SK-N-SH (cell line): ENCODE measurements at regions not wholly inside any gene's neighbourhood (a gene's known extent, or its start where the extent isn't known, plus 50 kb on each side); places are given as distances from the start of the nearest gene placed in this dataset.

Source experiments
- CTCF ChIA-PET: fragments of 300-600, 350-600 bp; formaldehyde crosslinking; extraction: SDS; loops from one replicate; lab custom pipeline; 2021; lab: Yijun Ruan, JAX
- POLR2A ChIA-PET: fragments of 350-600 bp; sonication (Branson Sonifier 250); formaldehyde crosslinking; extraction: SDS; loops from one replicate; lab custom pipeline; 2020; ENCODE audit warnings: antibody characterized with exemption, inconsistent platforms; lab: Yijun Ruan, JAX
- DNase-seq: peaks from one replicate; pipeline ENCODE4 v3.0.0; 2012
- H2AFZ ChIP-seq: fragments of 200-600 bp; sonication (generic); 2 replicates; pipeline ENCODE4 v1.8.1; 2016; ENCODE audit warnings: antibody characterized with exemption, mild to moderate bottlenecking, low read depth
- H3F3A ChIP-seq: fragments of 200-600 bp; sonication (generic); replicated peaks from 2 replicates; pipeline ENCODE3; 2016; ENCODE audit warnings: antibody characterized with exemption, mild to moderate bottlenecking; ENCODE audit not compliant: insufficient read depth
- H3K27ac ChIP-seq, 2 experiments: fragments of 200-500 bp in 1 of 2; fragments of 200-600 bp in 1 of 2; sonication (Bioruptor generic) in 1 of 2; sonication (generic), shearing (Covaris generic) in 1 of 2; 2 replicates each; pipeline versions ENCODE4 v1.5.1 to v1.6.1; 2014 to 2016; ENCODE audit warnings: low read depth in 2 of 2, inconsistent platforms in 1 of 2, low read length in 1 of 2, mild to moderate bottlenecking in 1 of 2, mixed read lengths in 1 of 2
- H3K27me3 ChIP-seq: fragments of 200-600 bp; sonication (generic), shearing (Covaris generic); 2 replicates; pipeline ENCODE4 v1.6.1; 2016; ENCODE audit warnings: mixed run types; ENCODE audit not compliant: insufficient read depth
- H3K36me3 ChIP-seq, 2 experiments: fragments of 200-500 bp in 1 of 2; fragments of 200-600 bp in 1 of 2; sonication (Bioruptor generic) in 1 of 2; sonication (generic) in 1 of 2; replicated peaks in 1 of 2; 2 replicates each; pipeline versions ENCODE3 to v1.5.1; 2014 to 2016; ENCODE audit warnings: low read length in 1 of 2, mild to moderate bottlenecking in 1 of 2; ENCODE audit not compliant: insufficient read depth in 2 of 2, control insufficient read depth in 1 of 2
- H3K4me1 ChIP-seq, 2 experiments: fragments of 200-500 bp in 1 of 2; fragments of 200-600 bp in 1 of 2; sonication (Bioruptor generic) in 1 of 2; sonication (generic), shearing (Covaris generic) in 1 of 2; 2 replicates each; pipeline versions ENCODE4 v1.5.1 to v1.6.1; 2014 to 2016; ENCODE audit warnings: low read depth in 1 of 2, low read length in 1 of 2, mixed run types in 1 of 2; ENCODE audit not compliant: insufficient read depth in 2 of 2, control insufficient read depth in 1 of 2
- H3K4me2 ChIP-seq: fragments of 200-600 bp; sonication (generic), shearing (Covaris generic); 2 replicates; pipeline ENCODE4 v1.6.1; 2017; ENCODE audit warnings: mixed run types
- H3K4me3 ChIP-seq, 2 experiments: fragments of 200-500 bp in 1 of 2; fragments of 200-600 bp in 1 of 2; sonication (Bioruptor generic) in 1 of 2; sonication (generic), shearing (Covaris generic) in 1 of 2; 2 replicates each; pipeline versions ENCODE4 v1.5.1 to v1.8.1; 2014 to 2016; ENCODE audit warnings: low read depth in 2 of 2, inconsistent platforms in 1 of 2, low read length in 1 of 2, mild to moderate bottlenecking in 1 of 2, mixed read lengths in 1 of 2, moderate library complexity in 1 of 2
- H3K79me2 ChIP-seq: fragments of 200-600 bp; sonication (generic); 2 replicates; pipeline ENCODE4 v1.8.1; 2017; ENCODE audit warnings: mild to moderate bottlenecking; ENCODE audit not compliant: insufficient read depth
- H3K9ac ChIP-seq: fragments of 200-600 bp; sonication (generic); 2 replicates; pipeline ENCODE4 v1.6.1; 2017; ENCODE audit warnings: mixed run types
- H3K9me2 ChIP-seq: fragments of 200-600 bp; sonication (generic); 2 replicates; pipeline ENCODE4 v1.6.1; 2017; ENCODE audit warnings: mixed run types
- H3K9me3 ChIP-seq: fragments of 200-600 bp; sonication (generic); 2 replicates; pipeline ENCODE4 v1.6.1; 2017; ENCODE audit warnings: mixed run types, mild to moderate bottlenecking, moderate library complexity
- H4K20me1 ChIP-seq: fragments of 200-600 bp; sonication (generic); 2 replicates; pipeline ENCODE4 v1.6.1; 2017; ENCODE audit warnings: mild to moderate bottlenecking, mixed run types; ENCODE audit not compliant: insufficient read depth
- CHD2 ChIP-seq: fragments of 150-350 bp; IDR thresholded peaks from 2 replicates; pipeline ENCODE4 v1.6.1; 2018; ENCODE audit warnings: low read length; ENCODE audit not compliant: partially characterized antibody
- CTCF ChIP-seq: fragments of 200-600 bp; sonication (generic); IDR thresholded peaks from 2 replicates; pipeline ENCODE4 v1.6.1; 2017; ENCODE audit warnings: antibody characterized with exemption, mild to moderate bottlenecking, moderate library complexity
- GATA2 ChIP-seq: sonication (generic); formaldehyde crosslinking; IDR thresholded peaks from 2 replicates; pipeline ENCODE4 v1.5.0; 2020; ENCODE audit warnings: mild to moderate bottlenecking, missing genetic modification reagents
- MAX ChIP-seq: IDR thresholded peaks from 2 replicates; pipeline ENCODE4 v1.4.0; 2012; ENCODE audit warnings: low read depth
- NFIC ChIP-seq: IDR thresholded peaks from 2 replicates; pipeline ENCODE4 v1.4.0; 2012; ENCODE audit warnings: borderline replicate concordance
- NRF1 ChIP-seq: IDR thresholded peaks from 2 replicates; pipeline ENCODE4 v1.6.1; 2012; ENCODE audit warnings: low read depth, mild to moderate bottlenecking, low read length
- PBX3 ChIP-seq: IDR thresholded peaks from 2 replicates; pipeline ENCODE4; 2012
- POLR2AphosphoS5 ChIP-seq: IDR thresholded peaks from 2 replicates; pipeline ENCODE4 v1.6.1; 2012; ENCODE audit warnings: low read depth, low read length
- RAD21 ChIP-seq: IDR thresholded peaks from 2 replicates; pipeline ENCODE4 v1.6.1; 2012; ENCODE audit warnings: mild to moderate bottlenecking, low read length
- RXRA ChIP-seq: IDR thresholded peaks from 2 replicates; pipeline ENCODE4 v1.4.0; 2012; ENCODE audit warnings: low read depth, mild to moderate bottlenecking, borderline replicate concordance
- SIN3A ChIP-seq: IDR thresholded peaks from 2 replicates; pipeline ENCODE4 v1.6.1; 2012; ENCODE audit warnings: low read depth, mild to moderate bottlenecking, low read length, moderate library complexity, borderline replicate concordance
- SMC3 ChIP-seq: IDR thresholded peaks from 2 replicates; pipeline ENCODE4 v1.6.1; 2012; ENCODE audit warnings: low read depth, low read length, improper control_type of control experiment
- TCF12 ChIP-seq: IDR thresholded peaks from 2 replicates; pipeline ENCODE4 v1.4.0; 2012
- USF2 ChIP-seq: fragments of 150-350 bp; IDR thresholded peaks from 2 replicates; pipeline ENCODE4 v1.6.1; 2017; ENCODE audit warnings: antibody characterized with exemption, low read length, low read depth, borderline replicate concordance
- ZBTB33 ChIP-seq: IDR thresholded peaks from 2 replicates; pipeline ENCODE4 v1.4.0; 2012; ENCODE audit warnings: low read depth, borderline replicate concordance
- WGBS: methylation state at CpG from one replicate; pipeline ENCODE4 v1.1.6; 2017; ENCODE audit warnings: low lambda C conversion rate; 5-methylcytosine and 5-hydroxymethylcytosine counted together
- TF ChIP-seq, protein P1 (sequence below): fragments of 150-350 bp; IDR thresholded peaks from 2 replicates; pipeline ENCODE4 v1.6.1; 2016; ENCODE audit warnings: mild to moderate bottlenecking, low read depth, low read length

- H3K27me3 ChIP-seq: no peaks in the 10 kb centered on the region; the same call in 1 of the 2 replicates
- WGBS: 13% methylated on average over 5 of the region's 5 CpGs
- no peaks in the 10 kb centered on the region for H3K79me2 ChIP-seq
- TF ChIP-seq NFIC: no peak
- no peak for TF ChIP-seq RAD21
- no peak for TF ChIP-seq POLR2AphosphoS5
- no peak for TF ChIP-seq MAX
- TF ChIP-seq SIN3A: no peak
- TF ChIP-seq CHD2: no peak
- TF ChIP-seq PBX3: no peak
- no peak for TF ChIP-seq SMC3
- TF ChIP-seq NRF1: no peak
- no peak for TF ChIP-seq GATA2 (CRISPR knock-in tag)
- TF ChIP-seq USF2: no peak
- TF ChIP-seq, protein P1, sequence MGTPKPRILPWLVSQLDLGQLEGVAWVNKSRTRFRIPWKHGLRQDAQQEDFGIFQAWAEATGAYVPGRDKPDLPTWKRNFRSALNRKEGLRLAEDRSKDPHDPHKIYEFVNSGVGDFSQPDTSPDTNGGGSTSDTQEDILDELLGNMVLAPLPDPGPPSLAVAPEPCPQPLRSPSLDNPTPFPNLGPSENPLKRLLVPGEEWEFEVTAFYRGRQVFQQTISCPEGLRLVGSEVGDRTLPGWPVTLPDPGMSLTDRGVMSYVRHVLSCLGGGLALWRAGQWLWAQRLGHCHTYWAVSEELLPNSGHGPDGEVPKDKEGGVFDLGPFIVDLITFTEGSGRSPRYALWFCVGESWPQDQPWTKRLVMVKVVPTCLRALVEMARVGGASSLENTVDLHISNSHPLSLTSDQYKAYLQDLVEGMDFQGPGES: no peak
- TF ChIP-seq CTCF: no peak
- no peak for TF ChIP-seq TCF12
- no peak for TF ChIP-seq ZBTB33
- TF ChIP-seq RXRA: no peak
- H2AFZ ChIP-seq: no peak overlapping the region
- no peaks in the 10 kb centered on the region for H3K9me2 ChIP-seq
- peaks cover 7% of the 10 kb centered on the region for H3F3A ChIP-seq
- ChIA-PET CTCF (no interaction called here), POLR2A (no interaction called here)
- H3K36me3 ChIP-seq: no peaks in the 10 kb centered on the region
- DNase-seq: no peak
- no peaks in the 10 kb centered on the region for H3K9me3 ChIP-seq
- H3K9ac ChIP-seq: no peak overlapping the region
- H3K4me2 ChIP-seq: no peak overlapping the region
- H3K4me1 ChIP-seq: no peaks in the 10 kb centered on the region; a peak in 1 of 4 replicates
- H3K27ac ChIP-seq: no peak overlapping the region
- no peak overlapping the region for H3K4me3 ChIP-seq
- H4K20me1 ChIP-seq: no peaks in the 10 kb centered on the region
Observed at GRCh38 chr4:130361616-130362015, 1265.7 kb downstream of the C4orf33 start.
